GM10266 (cell line): ENCODE measurements at regions not wholly inside any gene's neighbourhood (a gene's known extent, or its start where the extent isn't known, plus 50 kb on each side); places are given as distances from the start of the nearest gene placed in this dataset.

Experiments used
- DNase-seq: peaks from one replicate; pipeline ENCODE4 v3.0.0; 2012; ENCODE audit errors: extremely low spot score
- TF ChIP-seq, protein P1 (sequence below): IDR thresholded peaks from 2 replicates; pipeline ENCODE4 v1.5.1; 2012; ENCODE audit warnings: mild to moderate bottlenecking, low read depth; ENCODE audit not compliant: control insufficient read depth, insufficient read depth; ENCODE audit errors: missing control alignments

DNA sequence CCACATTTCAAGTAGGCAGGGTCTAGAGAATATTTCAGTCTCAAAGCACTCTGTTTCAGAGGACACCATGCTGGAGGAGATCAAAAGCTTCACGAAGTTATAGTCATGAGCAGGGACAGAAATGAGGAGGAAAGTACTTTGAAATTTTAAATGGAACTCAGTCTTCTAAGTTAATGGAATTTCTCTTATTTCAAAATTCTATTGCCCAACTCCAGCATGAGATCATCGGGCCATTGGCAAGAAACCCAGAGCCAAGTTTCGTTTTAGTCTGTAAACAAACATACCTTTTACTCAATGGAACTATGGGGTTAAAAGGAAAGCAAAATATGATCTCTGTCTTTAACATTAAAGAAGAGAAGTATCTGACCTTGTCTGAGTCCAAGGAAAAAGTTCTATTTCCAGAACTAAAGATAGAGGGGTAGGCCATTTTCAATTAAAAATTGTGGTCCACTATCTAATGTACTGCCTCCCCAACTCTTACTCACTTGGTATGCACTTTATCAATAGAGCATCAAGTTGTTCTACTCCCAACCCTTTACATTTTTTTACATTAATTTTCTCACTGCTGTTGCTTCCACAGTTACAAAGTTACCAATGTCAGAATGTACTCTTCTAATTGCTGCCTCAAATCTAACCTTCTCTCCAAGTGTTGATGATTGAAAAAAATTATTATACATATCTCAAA, 235.3 kb upstream of the NRSN1 start:
- no peak for DNase-seq

DNA sequence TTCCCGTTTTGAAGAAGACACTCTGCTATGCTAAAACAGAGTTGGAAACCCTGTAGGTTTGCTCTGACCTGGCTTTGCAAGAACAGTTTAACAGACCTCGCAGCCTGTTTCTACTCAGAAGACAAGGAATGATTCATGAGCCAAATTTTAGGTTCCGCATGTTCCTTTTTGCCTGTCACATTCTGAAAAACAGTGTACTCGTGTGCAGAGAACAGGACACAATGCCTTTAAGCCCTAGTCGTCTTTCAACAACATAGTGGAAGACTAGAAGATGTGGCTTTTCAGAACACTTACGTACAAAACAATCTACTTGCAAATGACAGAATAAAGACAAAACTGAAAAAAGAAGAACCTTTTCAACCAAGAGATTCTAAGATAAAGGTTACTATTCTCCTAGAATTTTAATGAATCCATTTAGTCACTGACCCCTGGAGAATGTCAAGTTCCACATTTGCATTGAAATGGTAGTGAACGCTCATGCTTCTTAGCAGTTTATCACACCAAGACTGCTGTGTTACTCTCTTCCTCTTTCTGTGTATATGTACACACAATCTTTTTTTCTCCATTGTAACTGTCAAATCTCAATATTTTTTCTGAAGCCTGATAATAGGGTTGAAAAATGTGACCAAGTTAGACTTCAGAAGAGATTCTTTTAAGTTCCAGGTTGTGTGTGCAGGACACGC, 220.7 kb upstream of the NRSN1 start:
- TF ChIP-seq, protein P1, sequence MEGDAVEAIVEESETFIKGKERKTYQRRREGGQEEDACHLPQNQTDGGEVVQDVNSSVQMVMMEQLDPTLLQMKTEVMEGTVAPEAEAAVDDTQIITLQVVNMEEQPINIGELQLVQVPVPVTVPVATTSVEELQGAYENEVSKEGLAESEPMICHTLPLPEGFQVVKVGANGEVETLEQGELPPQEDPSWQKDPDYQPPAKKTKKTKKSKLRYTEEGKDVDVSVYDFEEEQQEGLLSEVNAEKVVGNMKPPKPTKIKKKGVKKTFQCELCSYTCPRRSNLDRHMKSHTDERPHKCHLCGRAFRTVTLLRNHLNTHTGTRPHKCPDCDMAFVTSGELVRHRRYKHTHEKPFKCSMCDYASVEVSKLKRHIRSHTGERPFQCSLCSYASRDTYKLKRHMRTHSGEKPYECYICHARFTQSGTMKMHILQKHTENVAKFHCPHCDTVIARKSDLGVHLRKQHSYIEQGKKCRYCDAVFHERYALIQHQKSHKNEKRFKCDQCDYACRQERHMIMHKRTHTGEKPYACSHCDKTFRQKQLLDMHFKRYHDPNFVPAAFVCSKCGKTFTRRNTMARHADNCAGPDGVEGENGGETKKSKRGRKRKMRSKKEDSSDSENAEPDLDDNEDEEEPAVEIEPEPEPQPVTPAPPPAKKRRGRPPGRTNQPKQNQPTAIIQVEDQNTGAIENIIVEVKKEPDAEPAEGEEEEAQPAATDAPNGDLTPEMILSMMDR, result no peak
- DNase-seq, result no peak

More for the DNA sequence above, 235.3 kb upstream of the NRSN1 start:
- TF ChIP-seq, protein P1, result no peak

DNA sequence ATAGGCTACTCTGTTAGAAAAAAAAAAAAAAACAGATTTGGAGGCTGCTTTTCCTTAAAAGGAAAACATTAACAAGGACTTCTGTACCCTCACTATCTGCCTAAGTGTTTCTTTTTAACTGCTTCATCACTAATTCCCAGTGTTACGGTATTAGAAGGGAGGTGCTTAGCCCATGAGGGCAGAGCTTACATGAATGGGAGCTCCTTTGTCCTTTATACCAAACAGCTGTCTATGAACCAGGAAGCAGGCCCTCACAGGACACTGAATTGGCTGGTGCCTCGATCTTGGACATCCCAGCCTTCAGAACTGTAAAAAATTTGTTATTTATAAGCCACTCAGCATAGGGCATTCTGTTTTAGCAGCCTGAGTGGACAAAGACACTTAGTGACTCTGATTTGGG, 215.6 kb upstream of the NRSN1 start:
- DNase-seq, result no peak
- TF ChIP-seq, protein P1, result no peak

DNA sequence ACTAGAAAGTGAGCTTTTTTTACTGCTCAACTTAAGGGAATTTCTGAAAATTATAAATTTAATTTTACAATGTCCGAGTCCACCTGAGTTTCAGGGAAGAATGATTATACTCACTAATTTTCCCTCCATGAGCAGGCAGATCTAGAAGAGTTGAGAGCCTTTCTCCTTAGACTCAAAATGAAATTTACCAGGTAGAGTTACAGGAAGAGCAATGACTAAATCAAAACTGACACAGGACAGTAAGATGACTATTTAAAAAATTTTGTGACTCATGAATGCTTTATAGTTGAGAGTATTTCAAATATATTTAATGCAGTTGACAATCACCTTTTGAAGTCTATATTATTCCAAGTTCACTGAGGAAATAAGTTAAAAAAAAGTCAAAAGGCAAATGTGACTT, 198.1 kb upstream of the NRSN1 start:
- no peak for DNase-seq
- TF ChIP-seq, protein P1, result no peak

DNA sequence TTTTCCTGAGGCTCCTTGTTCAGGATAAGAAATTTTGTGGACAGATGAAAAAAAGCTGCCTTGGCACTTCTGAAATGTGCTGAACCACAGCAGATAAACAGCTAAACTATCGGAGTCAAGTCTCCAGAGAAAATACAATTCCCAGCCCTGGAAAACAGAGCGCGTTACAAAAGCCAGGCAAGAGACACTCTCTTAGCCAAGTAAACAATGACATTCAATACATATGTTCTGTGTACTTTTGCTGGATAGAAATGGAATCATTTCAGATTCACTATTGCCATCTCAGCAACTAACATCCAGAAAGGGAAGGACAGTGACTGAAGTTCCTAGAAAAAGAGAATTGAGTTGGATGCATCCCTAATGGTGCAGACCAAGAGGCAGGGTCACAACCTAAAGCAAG, 196.8 kb upstream of the NRSN1 start:
- DNase-seq, result no peak
- TF ChIP-seq, protein P1, result no peak

DNA sequence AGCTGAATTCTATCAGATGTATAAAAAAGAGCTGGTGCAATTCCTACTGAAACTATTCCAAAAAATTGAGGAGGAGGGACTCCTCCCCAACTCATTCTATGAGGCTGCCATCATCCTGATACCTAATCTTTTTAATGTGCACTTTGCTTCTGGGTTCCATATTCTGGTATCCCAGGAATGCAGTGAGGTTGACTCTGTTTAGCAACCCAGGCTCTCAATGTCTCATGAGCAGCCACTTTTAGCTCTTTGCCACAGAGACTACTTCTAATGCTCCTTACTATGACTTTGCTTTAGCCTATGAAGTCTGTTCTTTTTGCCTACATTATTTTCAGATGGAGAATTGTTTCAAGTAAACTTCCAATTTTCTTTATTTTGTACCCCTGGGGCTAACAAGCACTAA, 185.5 kb upstream of the NRSN1 start:
- TF ChIP-seq, protein P1, result no peak

DNA sequence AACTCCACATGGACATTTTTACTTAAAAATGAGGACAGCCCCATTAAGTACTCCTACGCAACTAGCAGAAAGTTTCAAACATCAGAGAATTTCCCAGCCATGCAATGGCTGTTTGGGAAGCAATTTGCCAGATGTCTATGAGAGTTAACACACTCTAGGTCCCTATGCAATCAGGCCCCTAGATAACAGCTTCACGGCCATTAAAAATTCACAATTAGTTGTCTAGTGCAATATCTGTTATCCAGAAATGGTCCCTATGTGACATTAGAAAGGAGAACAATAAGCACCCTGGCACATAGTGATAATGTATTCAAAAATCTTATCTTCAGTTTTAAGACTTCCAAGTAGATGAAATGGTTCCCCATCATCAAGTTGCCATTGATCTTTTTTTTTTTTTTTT, 174.3 kb upstream of the NRSN1 start:
- TF ChIP-seq, protein P1, result no peak
- DNase-seq, result no peak

More for the DNA sequence above, 185.5 kb upstream of the NRSN1 start:
- DNase-seq, result no peak
